ENCODE measurements at regions not wholly inside any gene's neighbourhood (a gene's known extent, or its start where the extent isn't known, plus 50 kb on each side); places are given as distances from the start of the nearest gene placed in this dataset.

DNA sequence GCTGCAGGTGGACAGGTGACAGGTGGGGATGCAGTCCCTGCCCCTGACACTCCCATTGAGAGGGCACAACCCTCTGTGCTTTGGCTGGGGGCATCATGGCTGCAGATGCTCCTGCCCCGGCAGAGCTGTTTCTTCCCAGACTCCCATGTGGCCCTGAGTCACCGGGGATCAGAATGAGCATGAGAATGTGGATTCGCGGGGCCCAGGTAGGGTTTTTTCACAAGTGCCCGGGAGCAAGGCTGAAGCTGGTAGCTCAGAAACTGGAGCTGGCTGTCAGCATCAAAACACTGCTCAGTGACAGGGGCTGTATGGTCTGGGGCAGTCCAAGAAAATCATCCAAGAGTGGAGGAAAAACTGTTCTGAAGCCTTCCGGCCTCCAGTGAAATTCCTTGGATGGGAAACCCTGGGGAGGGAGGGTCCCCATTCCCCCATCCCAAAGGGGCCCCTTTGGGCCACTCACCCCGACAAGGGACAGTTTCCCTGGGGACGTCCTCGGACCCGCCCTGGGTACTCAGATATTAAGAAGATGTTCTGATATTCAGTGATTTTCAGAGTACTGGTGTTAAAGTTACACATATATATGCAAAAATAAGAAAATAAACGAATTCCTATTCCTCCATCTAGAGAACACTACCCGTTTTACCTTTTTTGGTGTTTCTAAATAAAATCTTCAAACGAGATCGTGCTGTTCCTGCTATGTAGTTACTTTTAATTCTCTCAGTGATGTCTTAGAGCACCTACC lies 120.1 kb upstream of the LPCAT1 start:
- H2AFZ ChIP-seq (ENCODE audit: low read length), result no peak overlapping the region
- peaks cover 14% of the 10 kb centered on the region; the same call in 1 of the 2 replicates for H3K4me1 ChIP-seq (ENCODE audit: insufficient read depth, low read length)
- no peaks in the 10 kb centered on the region for H3K9me2 ChIP-seq (replicated peaks; ENCODE audit: low read length)
- BruUV-seq (replicated peaks), result no TSS peak
- no peaks in the 10 kb centered on the region for H3K79me2 ChIP-seq (ENCODE audit: low read length)
- TF ChIP-seq EZH2 (IDR thresholded peaks at IDR 0.05; ENCODE audit: low read length, unreplicated experiment), result peak; percentile 30
- TF ChIP-seq, protein P1, sequence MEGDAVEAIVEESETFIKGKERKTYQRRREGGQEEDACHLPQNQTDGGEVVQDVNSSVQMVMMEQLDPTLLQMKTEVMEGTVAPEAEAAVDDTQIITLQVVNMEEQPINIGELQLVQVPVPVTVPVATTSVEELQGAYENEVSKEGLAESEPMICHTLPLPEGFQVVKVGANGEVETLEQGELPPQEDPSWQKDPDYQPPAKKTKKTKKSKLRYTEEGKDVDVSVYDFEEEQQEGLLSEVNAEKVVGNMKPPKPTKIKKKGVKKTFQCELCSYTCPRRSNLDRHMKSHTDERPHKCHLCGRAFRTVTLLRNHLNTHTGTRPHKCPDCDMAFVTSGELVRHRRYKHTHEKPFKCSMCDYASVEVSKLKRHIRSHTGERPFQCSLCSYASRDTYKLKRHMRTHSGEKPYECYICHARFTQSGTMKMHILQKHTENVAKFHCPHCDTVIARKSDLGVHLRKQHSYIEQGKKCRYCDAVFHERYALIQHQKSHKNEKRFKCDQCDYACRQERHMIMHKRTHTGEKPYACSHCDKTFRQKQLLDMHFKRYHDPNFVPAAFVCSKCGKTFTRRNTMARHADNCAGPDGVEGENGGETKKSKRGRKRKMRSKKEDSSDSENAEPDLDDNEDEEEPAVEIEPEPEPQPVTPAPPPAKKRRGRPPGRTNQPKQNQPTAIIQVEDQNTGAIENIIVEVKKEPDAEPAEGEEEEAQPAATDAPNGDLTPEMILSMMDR (conservative IDR thresholded peaks at IDR 0.05; ENCODE audit: low read depth, low read length), result no peak
- H3K36me3 ChIP-seq (ENCODE audit: low read depth, low read length), result no peaks in the 10 kb centered on the region
- no peak overlapping the region for H3K9ac ChIP-seq (ENCODE audit: low read length)
- no peaks in the 10 kb centered on the region for H3K9me3 ChIP-seq (ENCODE audit: low read length)
- peaks cover 25% of the 10 kb centered on the region for H3K27me3 ChIP-seq (ENCODE audit: low read length)
- ChIA-PET CTCF (interaction anchor here (0.7 to 1.1 kb wide), 3 partner anchors 9 to 695 kb away, joined by 3 to 4 read pairs (median 3); no protein-coding TSS in a partner anchor), POLR2A (ENCODE audit: unreplicated experiment) (no interaction called here)
- no peak overlapping the region for H3K27ac ChIP-seq (ENCODE audit: low read length)
- H3F3A ChIP-seq (ENCODE audit: low read length, unreplicated experiment), result no peaks in the 10 kb centered on the region
- DNase-seq (peak; percentile 42), ATAC-seq (no peak)
- peak overlapping the region; percentile 46 for H3K4me2 ChIP-seq (ENCODE audit: low read length)
- no peaks in the 10 kb centered on the region for H4K20me1 ChIP-seq (ENCODE audit: low read length)
- H3K4me3 ChIP-seq (ENCODE audit: low read length), result peak overlapping the region; percentile 39; the same call in 1 of the 2 replicates
- intact Hi-C loops (cut with micrococcal nuclease), result loop anchor here (5.0 to 10.0 kb wide), 3 partner anchors 167 to 719 kb away; no protein-coding TSS in a partner anchor

DNA sequence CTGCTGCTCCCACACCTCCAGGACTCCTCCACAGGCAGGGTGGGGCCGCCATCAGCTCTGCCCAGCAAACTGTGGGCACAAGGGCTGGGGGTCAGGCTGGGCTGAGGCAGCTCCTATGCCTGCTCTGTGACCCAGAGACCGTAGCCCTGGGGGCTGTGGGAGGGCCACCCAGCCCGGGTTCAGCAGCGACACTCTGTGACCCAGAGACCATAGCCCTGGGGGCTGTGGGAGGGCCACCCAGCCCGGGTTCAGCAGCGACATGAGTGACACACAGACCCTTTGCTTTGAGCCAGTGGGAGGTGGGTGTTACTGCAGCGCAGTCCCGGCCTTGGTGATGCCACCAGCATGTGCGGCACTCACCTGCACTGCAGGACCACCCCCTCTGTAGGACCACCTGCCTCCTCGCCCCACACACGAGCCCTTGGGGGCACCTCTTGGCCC lies 118.9 kb upstream of the LPCAT1 start:
- Histone ChIP-seq H3K9me2 (replicated peaks; ENCODE audit: low read length) (no peaks in the 10 kb centered on the region), H4K20me1 (ENCODE audit: low read length) (no peaks in the 10 kb centered on the region), H3K4me1 (ENCODE audit: insufficient read depth, low read length) (peaks cover 14% of the 10 kb centered on the region; the same call in 1 of the 2 replicates), H3F3A (ENCODE audit: low read length, unreplicated experiment) (no peaks in the 10 kb centered on the region), H3K27me3 (ENCODE audit: low read length) (peaks cover 25% of the 10 kb centered on the region), H3K36me3 (ENCODE audit: low read depth, low read length) (no peaks in the 10 kb centered on the region), H3K9me3 (ENCODE audit: low read length) (no peaks in the 10 kb centered on the region), H3K27ac (ENCODE audit: low read length) (no peak overlapping the region), H3K4me2 (ENCODE audit: low read length) (no peak overlapping the region), H3K9ac (ENCODE audit: low read length) (no peak overlapping the region), H3K79me2 (ENCODE audit: low read length) (no peaks in the 10 kb centered on the region), H3K4me3 (ENCODE audit: low read length) (no peak overlapping the region), H2AFZ (ENCODE audit: low read length) (no peak overlapping the region)
- TF ChIP-seq, protein P1 (conservative IDR thresholded peaks at IDR 0.05; ENCODE audit: low read depth, low read length), result no peak
- TF ChIP-seq EZH2phosphoT487 (IDR thresholded peaks at IDR 0.05; ENCODE audit: borderline replicate concordance, low read length) (no peak), EZH2 (IDR thresholded peaks at IDR 0.05; ENCODE audit: low read length, unreplicated experiment) (no peak)
- DNase-seq (no peak), ATAC-seq (no peak)
- intact Hi-C loops (cut with micrococcal nuclease), result loop anchor here (5.0 to 10.0 kb wide), 3 partner anchors 165 to 718 kb away; no protein-coding TSS in a partner anchor
- BruUV-seq (replicated peaks), result no TSS peak
- ChIA-PET CTCF (interaction anchor here (0.6 kb wide), 1 partner anchor 243 kb away, joined by 4 read pairs; no protein-coding TSS in a partner anchor), POLR2A (ENCODE audit: unreplicated experiment) (no interaction called here)

DNA sequence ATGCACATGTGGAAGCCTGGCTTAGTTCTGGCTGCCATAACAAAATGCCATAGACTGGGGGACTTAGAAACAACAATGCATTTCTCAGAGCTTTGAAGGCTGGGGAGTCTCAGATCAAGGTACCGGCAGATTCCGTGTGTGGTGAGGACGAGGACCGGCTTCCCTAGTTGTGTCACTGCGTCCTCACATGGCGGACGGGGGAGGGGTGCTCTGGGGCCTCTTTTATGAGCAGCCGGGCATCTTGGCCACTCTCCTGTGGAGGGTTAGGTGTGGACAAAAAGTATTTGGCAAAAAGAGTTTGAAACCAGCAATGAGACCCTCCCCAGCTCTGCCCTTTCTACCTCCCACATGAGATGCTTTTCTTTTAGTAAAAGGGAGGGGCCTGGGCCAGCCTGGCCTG lies 118.5 kb upstream of the LPCAT1 start:
- Histone ChIP-seq H3K4me1 (ENCODE audit: insufficient read depth, low read length) (peaks cover 14% of the 10 kb centered on the region; the same call in 1 of the 2 replicates), H3K27ac (ENCODE audit: low read length) (no peak overlapping the region), H2AFZ (ENCODE audit: low read length) (no peak overlapping the region), H3K27me3 (ENCODE audit: low read length) (peaks cover 25% of the 10 kb centered on the region), H4K20me1 (ENCODE audit: low read length) (no peaks in the 10 kb centered on the region), H3K79me2 (ENCODE audit: low read length) (no peaks in the 10 kb centered on the region), H3K4me3 (ENCODE audit: low read length) (no peak overlapping the region), H3K9me2 (replicated peaks; ENCODE audit: low read length) (no peaks in the 10 kb centered on the region), H3K9me3 (ENCODE audit: low read length) (no peaks in the 10 kb centered on the region), H3F3A (ENCODE audit: low read length, unreplicated experiment) (no peaks in the 10 kb centered on the region), H3K4me2 (ENCODE audit: low read length) (no peak overlapping the region), H3K36me3 (ENCODE audit: low read depth, low read length) (no peaks in the 10 kb centered on the region), H3K9ac (ENCODE audit: low read length) (no peak overlapping the region)
- ATAC-seq (no peak), DNase-seq (no peak)
- intact Hi-C loops (cut with micrococcal nuclease), result loop anchor here (5.0 to 10.0 kb wide), 3 partner anchors 165 to 717 kb away; no protein-coding TSS in a partner anchor
- ChIA-PET POLR2A (ENCODE audit: unreplicated experiment) (no interaction called here), CTCF (interaction anchor here (0.6 kb wide), 1 partner anchor 243 kb away, joined by 4 read pairs; no protein-coding TSS in a partner anchor)
- BruUV-seq (replicated peaks), result no TSS peak
- no peak for TF ChIP-seq EZH2phosphoT487 (IDR thresholded peaks at IDR 0.05; ENCODE audit: borderline replicate concordance, low read length)
- TF ChIP-seq, protein P1 (conservative IDR thresholded peaks at IDR 0.05; ENCODE audit: low read depth, low read length), result no peak
- TF ChIP-seq EZH2 (IDR thresholded peaks at IDR 0.05; ENCODE audit: low read length, unreplicated experiment), result no peak
